ENCODE measurements at regions not wholly inside any gene's neighbourhood (a gene's known extent, or its start where the extent isn't known, plus 50 kb on each side); places are given as distances from the start of the nearest gene placed in this dataset.

DNA sequence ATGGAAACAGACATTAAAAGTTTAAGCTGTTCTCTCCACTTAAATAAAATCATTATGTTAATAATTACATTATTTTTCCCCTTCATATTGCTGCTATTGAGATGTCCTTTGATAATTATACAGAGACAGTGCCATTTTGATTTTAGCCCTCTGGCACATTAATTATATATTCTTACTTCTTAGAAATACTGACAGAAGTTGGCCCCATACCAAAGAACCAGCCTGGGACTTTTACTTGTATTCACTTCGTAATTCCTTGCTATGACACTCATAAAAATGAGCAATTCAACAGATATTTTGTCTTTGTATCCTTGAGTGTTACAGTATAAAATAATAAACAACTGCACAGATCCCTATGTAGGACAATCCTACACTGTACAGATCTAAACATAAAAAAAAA lies 743.7 kb downstream of the TBC1D32 start:
- no peaks in the 10 kb centered on the region for H3K27me3 ChIP-seq
- intact Hi-C loops (cut with DNase I; ENCODE audit: low total_unique reads): no loop called here
- DNase-seq: no peak
- TF ChIP-seq, protein P1, sequence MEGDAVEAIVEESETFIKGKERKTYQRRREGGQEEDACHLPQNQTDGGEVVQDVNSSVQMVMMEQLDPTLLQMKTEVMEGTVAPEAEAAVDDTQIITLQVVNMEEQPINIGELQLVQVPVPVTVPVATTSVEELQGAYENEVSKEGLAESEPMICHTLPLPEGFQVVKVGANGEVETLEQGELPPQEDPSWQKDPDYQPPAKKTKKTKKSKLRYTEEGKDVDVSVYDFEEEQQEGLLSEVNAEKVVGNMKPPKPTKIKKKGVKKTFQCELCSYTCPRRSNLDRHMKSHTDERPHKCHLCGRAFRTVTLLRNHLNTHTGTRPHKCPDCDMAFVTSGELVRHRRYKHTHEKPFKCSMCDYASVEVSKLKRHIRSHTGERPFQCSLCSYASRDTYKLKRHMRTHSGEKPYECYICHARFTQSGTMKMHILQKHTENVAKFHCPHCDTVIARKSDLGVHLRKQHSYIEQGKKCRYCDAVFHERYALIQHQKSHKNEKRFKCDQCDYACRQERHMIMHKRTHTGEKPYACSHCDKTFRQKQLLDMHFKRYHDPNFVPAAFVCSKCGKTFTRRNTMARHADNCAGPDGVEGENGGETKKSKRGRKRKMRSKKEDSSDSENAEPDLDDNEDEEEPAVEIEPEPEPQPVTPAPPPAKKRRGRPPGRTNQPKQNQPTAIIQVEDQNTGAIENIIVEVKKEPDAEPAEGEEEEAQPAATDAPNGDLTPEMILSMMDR (IDR thresholded peaks at IDR 0.05): no peak
- TF ChIP-seq POLR2A (IDR thresholded peaks at IDR 0.05): no peak
- no peaks in the 10 kb centered on the region for H3K9me3 ChIP-seq
- H3K36me3 ChIP-seq: no peaks in the 10 kb centered on the region
- no peaks in the 10 kb centered on the region for H3K4me1 ChIP-seq
- H3K4me3 ChIP-seq: no peak overlapping the region
- H3K27ac ChIP-seq: no peak overlapping the region

DNA sequence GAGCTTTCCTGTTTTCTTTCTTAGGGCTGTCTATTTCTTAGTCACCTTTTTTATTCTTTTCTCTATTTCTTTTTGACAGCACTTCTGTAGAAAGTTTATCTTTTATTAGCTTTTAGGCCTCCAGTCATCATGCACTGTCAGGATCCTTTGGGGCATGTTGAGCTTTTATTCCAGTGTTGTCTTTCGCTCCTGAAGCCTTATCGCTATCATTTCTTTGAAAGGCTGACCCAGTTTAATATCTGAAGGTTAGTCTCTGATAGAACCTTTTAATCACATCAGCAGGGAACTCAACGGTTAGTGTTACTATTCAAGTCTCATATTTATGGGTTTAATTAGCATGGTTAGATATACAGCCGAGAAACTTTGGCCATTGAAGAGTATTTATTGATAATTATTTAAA lies 745.9 kb downstream of the TBC1D32 start:
- no peaks in the 10 kb centered on the region for H3K9me3 ChIP-seq
- H3K4me3 ChIP-seq: no peak overlapping the region
- no peak overlapping the region for H3K27ac ChIP-seq
- H3K4me1 ChIP-seq: no peaks in the 10 kb centered on the region
- no peaks in the 10 kb centered on the region for H3K36me3 ChIP-seq
- intact Hi-C loops (cut with DNase I; ENCODE audit: low total_unique reads): no loop called here
- TF ChIP-seq, protein P1 (IDR thresholded peaks at IDR 0.05): no peak
- no peak for TF ChIP-seq POLR2A (IDR thresholded peaks at IDR 0.05)
- no peak for DNase-seq
- no peaks in the 10 kb centered on the region for H3K27me3 ChIP-seq

DNA sequence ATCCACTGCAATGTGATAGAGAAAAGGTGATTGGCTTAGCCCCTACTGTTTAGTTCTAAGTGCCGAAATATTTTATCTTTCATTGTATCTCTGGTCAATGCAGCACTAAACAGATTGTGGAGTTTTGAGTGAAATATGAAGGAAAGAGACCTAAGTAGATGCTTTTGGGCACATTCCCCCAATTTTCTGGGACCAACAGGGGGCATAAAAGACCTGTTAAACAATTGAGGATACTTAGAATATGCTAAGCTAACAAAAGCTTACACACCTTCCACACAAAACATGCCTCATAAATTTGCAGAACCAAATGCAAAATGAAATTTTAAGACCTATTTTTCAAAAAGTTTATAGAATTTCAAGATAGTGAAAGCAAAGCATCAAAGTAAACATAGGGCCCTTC lies 746.9 kb downstream of the TBC1D32 start:
- no peak for DNase-seq
- intact Hi-C loops (cut with DNase I; ENCODE audit: low total_unique reads): no loop called here
- Histone ChIP-seq H3K4me1 (no peaks in the 10 kb centered on the region), H3K9me3 (no peaks in the 10 kb centered on the region), H3K36me3 (no peaks in the 10 kb centered on the region), H3K27ac (no peak overlapping the region), H3K27me3 (no peaks in the 10 kb centered on the region), H3K4me3 (no peak overlapping the region)
- TF ChIP-seq POLR2A (IDR thresholded peaks at IDR 0.05): no peak

DNA sequence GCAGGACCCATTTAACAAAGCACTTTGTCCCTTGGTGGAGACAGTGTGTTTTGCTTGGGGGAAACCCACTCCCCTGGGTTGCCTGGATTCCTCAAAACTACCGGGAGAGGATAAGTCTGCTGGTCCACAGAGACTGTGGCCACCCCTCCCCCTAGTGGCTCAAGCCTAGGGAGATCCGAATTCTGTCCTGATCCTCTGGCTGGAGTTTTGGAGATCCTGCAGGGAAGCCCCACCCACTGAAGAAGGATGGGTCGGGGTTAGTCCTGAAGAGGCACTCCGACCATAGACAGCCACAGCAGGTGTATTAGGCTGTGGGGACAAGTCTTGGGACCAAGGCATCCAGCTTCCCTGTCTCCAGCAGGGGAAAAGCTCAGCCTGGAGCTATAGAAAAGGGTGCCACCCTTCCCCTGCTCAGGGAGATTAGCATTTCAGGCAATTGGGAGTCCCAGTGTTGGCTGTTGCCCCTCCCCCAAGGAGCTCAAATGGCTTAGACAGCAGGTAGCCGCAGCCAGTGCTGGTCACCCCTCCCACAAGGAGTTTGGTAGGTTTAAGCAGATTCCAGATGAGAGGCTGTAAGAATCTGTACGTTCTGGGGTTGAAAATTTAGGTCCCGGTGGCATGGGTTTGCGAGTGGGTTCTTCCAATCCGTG lies 750.0 kb downstream of the TBC1D32 start:
- DNase-seq: no peak
- Histone ChIP-seq H3K36me3 (no peaks in the 10 kb centered on the region), H3K27ac (no peak overlapping the region), H3K27me3 (no peaks in the 10 kb centered on the region), H3K9me3 (no peaks in the 10 kb centered on the region), H3K4me3 (no peak overlapping the region), H3K4me1 (no peaks in the 10 kb centered on the region)
- no peak for TF ChIP-seq POLR2A (IDR thresholded peaks at IDR 0.05)
- TF ChIP-seq, protein P1 (IDR thresholded peaks at IDR 0.05): no peak
- intact Hi-C loops (cut with DNase I; ENCODE audit: low total_unique reads): no loop called here

DNA sequence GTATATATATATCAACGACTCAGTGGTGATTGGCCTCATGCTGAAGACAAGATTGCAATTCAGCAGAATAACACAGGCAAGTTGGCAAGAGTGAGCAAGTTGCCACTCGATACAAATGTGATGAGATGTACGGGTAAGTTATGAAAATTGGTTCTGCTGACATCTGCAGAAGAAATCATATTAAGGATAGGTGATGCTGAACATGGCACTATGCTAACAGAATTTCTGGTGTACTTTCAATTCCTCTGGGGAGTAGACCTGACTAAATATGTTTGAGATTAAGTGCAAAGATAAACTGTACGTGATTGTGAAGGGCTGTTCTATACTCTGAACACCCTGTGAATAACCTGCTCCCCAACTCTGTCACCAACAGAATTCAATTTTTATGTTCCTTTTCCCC lies 758.2 kb downstream of the TBC1D32 start:
- Histone ChIP-seq H3K36me3 (no peaks in the 10 kb centered on the region), H3K27ac (no peak overlapping the region), H3K4me1 (no peaks in the 10 kb centered on the region), H3K4me3 (no peak overlapping the region), H3K27me3 (no peaks in the 10 kb centered on the region), H3K9me3 (no peaks in the 10 kb centered on the region)
- DNase-seq: no peak
- TF ChIP-seq, protein P1 (IDR thresholded peaks at IDR 0.05): no peak
- no peak for TF ChIP-seq POLR2A (IDR thresholded peaks at IDR 0.05)
- intact Hi-C loops (cut with DNase I; ENCODE audit: low total_unique reads): no loop called here

DNA sequence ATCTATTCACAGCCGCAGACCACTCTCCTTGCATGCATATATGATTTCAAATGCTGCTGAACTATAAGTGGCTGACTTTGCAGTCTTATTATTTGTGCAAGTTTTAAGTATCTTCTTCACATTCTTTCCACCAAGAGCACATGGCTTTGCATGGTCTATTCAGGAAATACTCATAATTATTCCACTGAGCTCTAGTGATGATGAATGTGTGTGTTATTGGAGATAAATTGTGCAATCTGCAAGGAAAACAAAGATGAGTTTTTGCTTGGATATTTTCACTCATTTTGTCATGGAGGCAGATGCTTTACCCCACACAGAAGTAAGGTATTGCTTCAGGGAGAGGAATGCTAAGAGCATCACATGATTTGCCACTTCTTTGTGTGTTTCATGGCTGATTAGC lies 764.6 kb downstream of the TBC1D32 start:
- Histone ChIP-seq H3K9me3 (no peaks in the 10 kb centered on the region), H3K27ac (no peak overlapping the region), H3K27me3 (no peaks in the 10 kb centered on the region), H3K4me3 (no peak overlapping the region), H3K4me1 (no peaks in the 10 kb centered on the region), H3K36me3 (no peaks in the 10 kb centered on the region)
- TF ChIP-seq, protein P1 (IDR thresholded peaks at IDR 0.05): no peak
- no peak for TF ChIP-seq POLR2A (IDR thresholded peaks at IDR 0.05)
- intact Hi-C loops (cut with DNase I; ENCODE audit: low total_unique reads): no loop called here
- no peak for DNase-seq

All from uterus (tissue), 3 donors.